Endothelial cell of umbilical vein (primary cell): ENCODE measurements at regions not wholly inside any gene's neighbourhood (a gene's known extent, or its start where the extent isn't known, plus 50 kb on each side); places are given as distances from the start of the nearest gene placed in this dataset.

Experiments used
- BruUV-seq: library from RNA; stranded (reverse); fragments of 400-500 nt; replicated peaks from 2 replicates; lab custom pipeline; 2021; lab: Mats Ljungman, UMichigan
- CTCF ChIA-PET: fragments of 300-600, 350-600 bp; sonication (Branson Sonifier 250); formaldehyde crosslinking; loops from one replicate; lab custom pipeline; 2021; ENCODE audit warnings: antibody characterized with exemption, inconsistent platforms; lab: Charles Lee
- POLR2A ChIA-PET: fragments of 300-600, 350-600 bp; sonication (Branson Sonifier 250); formaldehyde crosslinking; loops from one replicate; lab custom pipeline; 2021; ENCODE audit warnings: antibody characterized with exemption, inconsistent platforms; lab: Charles Lee
- DNase-seq: peaks from one replicate; pipeline ENCODE4 v3.0.0-alpha.2; 2011; ENCODE audit warnings: low read depth, low spot score
- FAIRE-seq: peaks from 2 replicates; lab custom pipeline; 2011; peaks lifted over from hg19 to GRCh38; lab: Jason Lieb, UNC
- H2AFZ ChIP-seq: 2 replicates; pipeline ENCODE4 v1.6.0; 2012; ENCODE audit warnings: low read depth, low read length, control low read depth, inconsistent platforms
- H3K27ac ChIP-seq: 2 replicates; pipeline ENCODE4 v1.5.1; 2011; ENCODE audit warnings: low read depth, mild to moderate bottlenecking, control low read depth, low read length, moderate library complexity; ENCODE audit not compliant: insufficient read depth
- H3K27me3 ChIP-seq, 2 experiments: 2 replicates each; pipeline versions ENCODE4 v1.6.0 to v1.6.1; 2011; ENCODE audit warnings: low read length in 2 of 2, mixed read lengths in 1 of 2; ENCODE audit not compliant: control insufficient read depth in 2 of 2, insufficient read depth in 2 of 2
- H3K36me3 ChIP-seq, 2 experiments: 2 replicates in 1 of 2; 3 replicates in 1 of 2; pipeline ENCODE4 v1.5.1; 2011; ENCODE audit warnings: low read length in 2 of 2, mild to moderate bottlenecking in 1 of 2, moderate library complexity in 1 of 2; ENCODE audit not compliant: control insufficient read depth in 2 of 2, insufficient read depth in 2 of 2; ENCODE audit errors: extremely low read depth in 1 of 2
- H3K4me1 ChIP-seq: 3 replicates; pipeline ENCODE4 v1.5.1; 2011; ENCODE audit warnings: mild to moderate bottlenecking, low read length; ENCODE audit not compliant: control insufficient read depth, insufficient read depth; ENCODE audit errors: extremely low read depth
- H3K4me2 ChIP-seq: 2 replicates; pipeline ENCODE4 v1.6.1; 2011; ENCODE audit warnings: low read length, control low read depth, mixed read lengths; ENCODE audit not compliant: insufficient read depth
- H3K4me3 ChIP-seq, 3 experiments: fragments of 200-600 bp in 1 of 3; sonication (generic), shearing (Covaris generic) in 1 of 3; replicated peaks in 1 of 3; 2 replicates each; pipeline ENCODE4 v1.5.1; 2011 to 2016; ENCODE audit warnings: control low read depth in 3 of 3, low read length in 3 of 3, mild to moderate bottlenecking in 2 of 3, inconsistent platforms in 1 of 3, low read depth in 1 of 3, moderate library complexity in 1 of 3; ENCODE audit not compliant: insufficient read depth in 1 of 3
- H3K79me2 ChIP-seq: 2 replicates; pipeline ENCODE4 v1.6.0; 2012; ENCODE audit warnings: low read length, inconsistent platforms; ENCODE audit not compliant: control insufficient read depth, insufficient read depth
- H3K9ac ChIP-seq: replicated peaks from 2 replicates; pipeline ENCODE3; 2011; ENCODE audit warnings: low read length, control low read depth; ENCODE audit not compliant: insufficient read depth; ENCODE audit errors: extremely low read depth
- H3K9me1 ChIP-seq: replicated peaks from 3 replicates; pipeline ENCODE4 v1.6.0; 2011; ENCODE audit warnings: mild to moderate bottlenecking, low read length; ENCODE audit not compliant: control insufficient read depth, insufficient read depth; ENCODE audit errors: extremely low read depth
- H3K9me3 ChIP-seq: replicated peaks from 2 replicates; pipeline ENCODE4 v1.5.1; 2012; ENCODE audit warnings: low read length, inconsistent platforms; ENCODE audit not compliant: control insufficient read depth, insufficient read depth
- H4K20me1 ChIP-seq: replicated peaks from 2 replicates; pipeline ENCODE3; 2011; ENCODE audit warnings: mild to moderate bottlenecking, low read length; ENCODE audit not compliant: control insufficient read depth, insufficient read depth; ENCODE audit errors: extremely low read depth
- EZH2 ChIP-seq: IDR thresholded peaks from 2 replicates; pipeline ENCODE4 v1.6.1; 2012; ENCODE audit warnings: borderline replicate concordance, low read depth, mild to moderate bottlenecking, moderate library complexity, low read length, inconsistent platforms; ENCODE audit not compliant: severe bottlenecking
- FOS ChIP-seq: IDR thresholded peaks from 2 replicates; pipeline ENCODE4 v1.6.1; 2011; ENCODE audit warnings: mild to moderate bottlenecking, low read length, moderate library complexity, borderline replicate concordance; ENCODE audit not compliant: insufficient read depth
- GATA2 ChIP-seq: IDR thresholded peaks from 2 replicates; pipeline ENCODE4 v1.7.0; 2011; ENCODE audit warnings: low read depth, mild to moderate bottlenecking, moderate library complexity, mixed read lengths, low read length; ENCODE audit not compliant: insufficient read length, insufficient read depth
- JUN ChIP-seq: IDR thresholded peaks from 2 replicates; pipeline ENCODE4 v1.6.1; 2011; ENCODE audit warnings: borderline replicate concordance, low read depth; ENCODE audit not compliant: insufficient read length, insufficient read depth
- MYC ChIP-seq: IDR thresholded peaks from one replicate; pipeline ENCODE4 v1.6.1; 2011; ENCODE audit warnings: mild to moderate bottlenecking, low read depth, low read length
- POLR2A ChIP-seq: IDR thresholded peaks from 2 replicates; pipeline ENCODE4 v1.6.1; 2012; ENCODE audit warnings: low read depth, mild to moderate bottlenecking, control low read depth, low read length
- POLR2AphosphoS5 ChIP-seq: IDR thresholded peaks from 2 replicates; pipeline ENCODE4 v1.6.1; 2012; ENCODE audit warnings: low read depth, mild to moderate bottlenecking, control low read depth, low read length, moderate library complexity; ENCODE audit not compliant: insufficient read depth
- dilution Hi-C: fragments of 300-500 bp; cut with MboI; formaldehyde crosslinking; loops from one replicate; pipeline ENCODE4 v1.15.0; 2019; ENCODE audit warnings: low sequenced_read_pairs; ENCODE audit not compliant: extremely low pct_ligation_motif_present
- intact Hi-C: fragments of 100-400 bp; cut with micrococcal nuclease; formaldehyde crosslinking; loops from one replicate; pipeline ENCODE4 v1.10.0; 2022
- TF ChIP-seq, protein P1 (sequence below): IDR thresholded peaks from 2 replicates; pipeline ENCODE4 v1.6.1; 2011; ENCODE audit not compliant: insufficient read depth, insufficient read length
- TF ChIP-seq, protein P2 (sequence below), 2 donors: IDR thresholded peaks; 1 replicate in 1 of 2; 2 replicates in 1 of 2; pipeline ENCODE4 v1.5.1; 2011; ENCODE audit warnings: low read length in 2 of 2, mild to moderate bottlenecking in 2 of 2, moderate library complexity in 2 of 2, control low read depth in 1 of 2, inconsistent platforms in 1 of 2, low read depth in 1 of 2; ENCODE audit not compliant: insufficient read depth in 1 of 2; ENCODE audit errors: extremely low read depth in 1 of 2

DNA sequence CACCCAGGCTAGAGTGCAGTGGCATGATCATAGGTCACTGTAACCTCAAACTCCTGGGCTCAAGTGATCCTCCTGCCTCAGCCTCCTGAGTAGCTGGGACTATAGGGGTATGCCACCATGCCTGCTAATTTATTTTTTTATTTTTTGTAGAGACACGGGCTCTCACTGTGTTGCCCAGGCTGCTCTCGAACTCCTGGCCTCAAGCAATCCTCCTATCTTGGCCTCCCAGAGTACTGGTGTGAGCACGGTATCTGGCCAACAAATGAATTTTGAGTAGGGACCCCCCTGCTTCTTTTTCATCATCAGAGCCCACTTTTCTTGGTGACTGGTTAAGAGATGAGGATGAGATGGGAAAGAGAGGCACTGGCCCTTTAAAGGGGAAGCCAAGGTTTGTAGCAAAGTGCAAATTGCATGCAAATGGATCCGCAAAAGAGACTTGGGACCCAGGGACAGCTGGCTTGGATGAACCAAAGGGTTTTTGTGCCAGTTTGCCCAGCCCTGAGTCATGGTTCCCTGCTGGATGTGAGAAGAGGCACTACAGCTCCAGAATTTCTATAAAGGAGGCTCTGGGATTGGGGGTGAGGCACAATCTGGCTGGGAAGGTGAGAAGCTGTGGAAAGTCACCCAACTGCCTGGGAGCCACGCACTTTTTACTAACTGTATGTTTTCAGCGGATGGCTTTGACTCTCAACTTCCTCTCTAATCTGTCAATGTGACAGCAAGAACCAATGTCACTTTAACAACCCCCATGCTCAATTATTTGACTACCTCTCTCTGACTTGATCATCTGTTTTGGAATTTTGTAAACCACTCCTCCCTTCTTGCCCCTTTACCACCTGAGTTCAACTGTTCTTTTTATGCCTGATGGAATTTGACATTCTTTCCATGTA, 58.7 kb upstream of the RNF24 start:
- Histone ChIP-seq H3K4me3 (no peak overlapping the region), H3K4me1 (peaks cover 6% of the 10 kb centered on the region), H4K20me1 (no peaks in the 10 kb centered on the region), H2AFZ (no peak overlapping the region), H3K9me3 (no peaks in the 10 kb centered on the region), H3K27ac (no peak overlapping the region), H3K9ac (no peak overlapping the region), H3K4me2 (no peak overlapping the region), H3K36me3 (no peaks in the 10 kb centered on the region), H3K9me1 (no peaks in the 10 kb centered on the region), H3K79me2 (no peaks in the 10 kb centered on the region), H3K27me3 (no peaks in the 10 kb centered on the region)
- no peak for FAIRE-seq
- BruUV-seq, result no TSS peak
- ChIA-PET POLR2A (no interaction called here), CTCF (interaction anchor here (1.6 to 4.8 kb wide), 9 partner anchors 10 to 220 kb away, joined by 4 to 103 read pairs (median 20); no protein-coding TSS in a partner anchor)
- intact Hi-C loops, result loop anchor here (2.0 kb wide), 1 partner anchor 141 kb away; no protein-coding TSS in a partner anchor
- dilution Hi-C loops, result no loop called here
- DNase-seq, result no peak
- TF ChIP-seq, protein P1, sequence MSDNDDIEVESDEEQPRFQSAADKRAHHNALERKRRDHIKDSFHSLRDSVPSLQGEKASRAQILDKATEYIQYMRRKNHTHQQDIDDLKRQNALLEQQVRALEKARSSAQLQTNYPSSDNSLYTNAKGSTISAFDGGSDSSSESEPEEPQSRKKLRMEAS, result no peak
- TF ChIP-seq EZH2 (no peak), GATA2 (no peak), POLR2AphosphoS5 (no peak), FOS (no peak), JUN (no peak), POLR2A (no peak), MYC (no peak)
- TF ChIP-seq, protein P2, sequence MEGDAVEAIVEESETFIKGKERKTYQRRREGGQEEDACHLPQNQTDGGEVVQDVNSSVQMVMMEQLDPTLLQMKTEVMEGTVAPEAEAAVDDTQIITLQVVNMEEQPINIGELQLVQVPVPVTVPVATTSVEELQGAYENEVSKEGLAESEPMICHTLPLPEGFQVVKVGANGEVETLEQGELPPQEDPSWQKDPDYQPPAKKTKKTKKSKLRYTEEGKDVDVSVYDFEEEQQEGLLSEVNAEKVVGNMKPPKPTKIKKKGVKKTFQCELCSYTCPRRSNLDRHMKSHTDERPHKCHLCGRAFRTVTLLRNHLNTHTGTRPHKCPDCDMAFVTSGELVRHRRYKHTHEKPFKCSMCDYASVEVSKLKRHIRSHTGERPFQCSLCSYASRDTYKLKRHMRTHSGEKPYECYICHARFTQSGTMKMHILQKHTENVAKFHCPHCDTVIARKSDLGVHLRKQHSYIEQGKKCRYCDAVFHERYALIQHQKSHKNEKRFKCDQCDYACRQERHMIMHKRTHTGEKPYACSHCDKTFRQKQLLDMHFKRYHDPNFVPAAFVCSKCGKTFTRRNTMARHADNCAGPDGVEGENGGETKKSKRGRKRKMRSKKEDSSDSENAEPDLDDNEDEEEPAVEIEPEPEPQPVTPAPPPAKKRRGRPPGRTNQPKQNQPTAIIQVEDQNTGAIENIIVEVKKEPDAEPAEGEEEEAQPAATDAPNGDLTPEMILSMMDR (IDR thresholded peaks at IDR 0.05; ENCODE audit: extremely low read depth in 1 of 2, insufficient read depth in 1 of 2, low read depth in 1 of 2, low read length in 2 of 2), result no peak
